ENCODE measurements at regions not wholly inside any gene's neighbourhood (a gene's known extent, or its start where the extent isn't known, plus 50 kb on each side); places are given as distances from the start of the nearest gene placed in this dataset.

DNA sequence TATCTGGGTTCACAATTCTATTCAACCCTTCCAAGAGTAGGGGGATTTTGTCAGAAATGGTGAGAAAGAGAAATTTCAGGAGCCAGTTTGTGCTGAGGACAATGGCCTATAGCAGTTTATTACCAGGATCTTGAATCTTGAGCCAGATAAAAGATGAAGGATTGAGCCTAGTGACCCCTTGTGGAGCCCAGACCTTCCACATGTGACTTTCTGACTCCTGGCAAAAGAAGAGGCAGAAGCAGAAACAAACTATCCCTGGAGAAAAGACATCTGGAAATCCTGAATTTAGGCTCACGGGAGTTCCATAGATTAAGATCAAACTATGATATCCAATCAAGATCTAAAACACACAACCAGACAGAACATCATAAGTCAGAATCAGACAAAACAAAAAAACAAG lies 60.9 kb upstream of the CHRM2 start:
- TF ChIP-seq, protein P1, sequence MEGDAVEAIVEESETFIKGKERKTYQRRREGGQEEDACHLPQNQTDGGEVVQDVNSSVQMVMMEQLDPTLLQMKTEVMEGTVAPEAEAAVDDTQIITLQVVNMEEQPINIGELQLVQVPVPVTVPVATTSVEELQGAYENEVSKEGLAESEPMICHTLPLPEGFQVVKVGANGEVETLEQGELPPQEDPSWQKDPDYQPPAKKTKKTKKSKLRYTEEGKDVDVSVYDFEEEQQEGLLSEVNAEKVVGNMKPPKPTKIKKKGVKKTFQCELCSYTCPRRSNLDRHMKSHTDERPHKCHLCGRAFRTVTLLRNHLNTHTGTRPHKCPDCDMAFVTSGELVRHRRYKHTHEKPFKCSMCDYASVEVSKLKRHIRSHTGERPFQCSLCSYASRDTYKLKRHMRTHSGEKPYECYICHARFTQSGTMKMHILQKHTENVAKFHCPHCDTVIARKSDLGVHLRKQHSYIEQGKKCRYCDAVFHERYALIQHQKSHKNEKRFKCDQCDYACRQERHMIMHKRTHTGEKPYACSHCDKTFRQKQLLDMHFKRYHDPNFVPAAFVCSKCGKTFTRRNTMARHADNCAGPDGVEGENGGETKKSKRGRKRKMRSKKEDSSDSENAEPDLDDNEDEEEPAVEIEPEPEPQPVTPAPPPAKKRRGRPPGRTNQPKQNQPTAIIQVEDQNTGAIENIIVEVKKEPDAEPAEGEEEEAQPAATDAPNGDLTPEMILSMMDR (IDR thresholded peaks at IDR 0.05; ENCODE audit: low read depth, low read length), result no peak
- TF ChIP-seq POLR2A (IDR thresholded peaks at IDR 0.05; ENCODE audit: extremely low read depth, insufficient read length) (no peak), MYC (IDR thresholded peaks at IDR 0.05; ENCODE audit: low read depth, low read length) (no peak)

All from NB4 (cell line).